Stomach (tissue), 8 donors: ENCODE measurements at regions not wholly inside any gene's neighbourhood (a gene's known extent, or its start where the extent isn't known, plus 50 kb on each side); places are given as distances from the start of the nearest gene placed in this dataset.

Experiments
- DNase-seq, 2 donors: peaks; one replicate each; pipeline versions ENCODE4 v3.0.0 to v3.0.0-alpha.2; 2013 to 2019
- H3K27ac ChIP-seq, 5 donors: fragments of 200-600 bp in 4 of 5; sonication (generic) in 4 of 5; one replicate each; pipeline ENCODE4 v1.5.1; 2013 to 2019; ENCODE audit warnings: mild to moderate bottlenecking in 1 of 5, moderate library complexity in 1 of 5
- H3K27me3 ChIP-seq, 3 donors: fragments of 200-600 bp; sonication (generic); one replicate each; pipeline ENCODE4 v1.5.1; 2017 to 2019; ENCODE audit warnings: mixed run types in 1 of 3
- H3K36me3 ChIP-seq, 4 donors: fragments of 200-600 bp; sonication (generic); 1 replicate in 3 of 4; 2 replicates in 1 of 4; pipeline ENCODE4 v1.5.1; 2016 to 2019
- H3K4me1 ChIP-seq, 4 donors: fragments of 200-600 bp; sonication (generic); one replicate each; pipeline ENCODE4 v1.5.1; 2016 to 2019
- H3K4me3 ChIP-seq, 4 donors: fragments of 200-600 bp; sonication (generic) in 3 of 4; one replicate each; pipeline ENCODE4 v1.5.1; 2016 to 2019; ENCODE audit warnings: mild to moderate bottlenecking in 1 of 4
- H3K9me3 ChIP-seq, 4 donors: fragments of 200-600 bp; sonication (generic); one replicate each; pipeline ENCODE4 v1.5.1; 2016 to 2019
- CTCF ChIP-seq, 7 experiments: fragments of 450-650 bp in 4 of 7; fragments of 200-600 bp in 3 of 7; sonication (generic) in 3 of 7; IDR thresholded peaks; one replicate each; pipeline ENCODE4 v1.5.1; 2016 to 2019; ENCODE audit warnings: antibody characterized with exemption in 7 of 7, control low read depth in 2 of 7, mild to moderate bottlenecking in 1 of 7
- EP300 ChIP-seq: sonication (generic); formaldehyde crosslinking; IDR thresholded peaks from one replicate; pipeline ENCODE4 v1.6.1; 2017; ENCODE audit warnings: antibody characterized with exemption
- POLR2A ChIP-seq, 4 donors: fragments of 450-650 bp; IDR thresholded peaks; one replicate each; pipeline ENCODE4 v1.6.1; 2016; ENCODE audit warnings: antibody characterized with exemption in 4 of 4, control low read depth in 2 of 4, mild to moderate bottlenecking in 1 of 4, moderate library complexity in 1 of 4
- POLR2AphosphoS5 ChIP-seq, 3 donors: sonication (generic); formaldehyde crosslinking; IDR thresholded peaks; one replicate each; pipeline ENCODE4 v1.6.1; 2016; ENCODE audit warnings: antibody characterized with exemption in 3 of 3
- WGBS, 5 donors: extraction: QIAGEN DNeasy Blood & Tissue Kit in 3 of 5; methylation state at CpG; one replicate each; pipeline versions ENCODE4 v1.1.5 to v1.1.7; 2013 to 2018; 5-methylcytosine and 5-hydroxymethylcytosine counted together
- intact Hi-C: fragments of 100-400 bp; cut with DNase I; formaldehyde crosslinking; loops from one replicate; pipeline ENCODE4 v1.15.1; 2023; ENCODE audit warnings: low total_unique reads
- donor health status: healthy with polysubstance abuse.
- donor health status: Bipolar disorder and iron deficiency.
- donor health status: healthy.

GRCh38 chr11:22567759-22568158 is 57.9 kb downstream of the FANCF start:
- TF ChIP-seq POLR2AphosphoS5 (IDR thresholded peaks at IDR 0.05) = no peak
- no peak for TF ChIP-seq CTCF (IDR thresholded peaks at IDR 0.05)
- no peak for TF ChIP-seq POLR2A (IDR thresholded peaks at IDR 0.05)
- TF ChIP-seq EP300 = no peak
- Histone ChIP-seq H3K36me3 (no peaks in the 10 kb centered on the region), H3K4me3 (no peak overlapping the region), H3K27ac (no peak overlapping the region), H3K4me1 (no peaks in the 10 kb centered on the region), H3K27me3 (peaks cover 0 to 12% (median 0%) of the 10 kb centered on the region in 3 donors), H3K9me3 (peaks cover 0 to 6% (median 0%) of the 10 kb centered on the region in 4 donors)
- no peak for DNase-seq
- WGBS, 5 donors = 86 to 100% (median 100%) methylated on average over 1 of the region's 1 CpG
- intact Hi-C loops = no loop called here

- TF ChIP-seq EP300 = no peak
- TF ChIP-seq POLR2AphosphoS5 (IDR thresholded peaks at IDR 0.05) = no peak
- DNase-seq = no peak
- H3K36me3 ChIP-seq = no peaks in the 10 kb centered on the region
- intact Hi-C loops = no loop called here
- H3K4me1 ChIP-seq = no peaks in the 10 kb centered on the region
- H3K27ac ChIP-seq = no peak overlapping the region
- peaks cover 0 to 6% (median 0%) of the 10 kb centered on the region in 4 donors for H3K9me3 ChIP-seq
- peaks cover 0 to 12% (median 0%) of the 10 kb centered on the region in 3 donors for H3K27me3 ChIP-seq
- 26 to 60% (median 49%) methylated on average over 2 of the region's 2 CpGs for WGBS, 5 donors
- no peak overlapping the region for H3K4me3 ChIP-seq
Measured at GRCh38 chr11:22566293-22566692, 59.3 kb downstream of the FANCF start.

GRCh38 chr11:22561283-22561682 is 64.3 kb downstream of the FANCF start:
- intact Hi-C loops = no loop called here
- no peak for DNase-seq
- no peaks in the 10 kb centered on the region for H3K27me3 ChIP-seq
- H3K36me3 ChIP-seq = no peaks in the 10 kb centered on the region
- TF ChIP-seq POLR2A (IDR thresholded peaks at IDR 0.05) = no peak
- no peak for TF ChIP-seq EP300
- TF ChIP-seq POLR2AphosphoS5 (IDR thresholded peaks at IDR 0.05) = no peak
- TF ChIP-seq CTCF (IDR thresholded peaks at IDR 0.05) = no peak
- H3K27ac ChIP-seq = no peak overlapping the region
- WGBS, 5 donors = 24 to 70% (median 56%) methylated on average over 2 of the region's 2 CpGs
- no peak overlapping the region for H3K4me3 ChIP-seq
- peaks cover 0 to 6% (median 0%) of the 10 kb centered on the region in 4 donors for H3K9me3 ChIP-seq
- no peaks in the 10 kb centered on the region for H3K4me1 ChIP-seq

GRCh38 chr11:22559416-22559815 is 66.2 kb downstream of the FANCF start:
- no peak overlapping the region for H3K4me3 ChIP-seq
- no peaks in the 10 kb centered on the region for H3K27me3 ChIP-seq
- no peak overlapping the region for H3K27ac ChIP-seq
- TF ChIP-seq EP300 = no peak
- TF ChIP-seq POLR2A (IDR thresholded peaks at IDR 0.05) = no peak
- TF ChIP-seq POLR2AphosphoS5 (IDR thresholded peaks at IDR 0.05) = no peak
- no peak for TF ChIP-seq CTCF (IDR thresholded peaks at IDR 0.05)
- intact Hi-C loops = no loop called here
- H3K4me1 ChIP-seq = no peaks in the 10 kb centered on the region
- no peak for DNase-seq
- peaks cover 0 to 5% (median 0%) of the 10 kb centered on the region in 4 donors for H3K9me3 ChIP-seq
- WGBS, 5 donors = 51 to 69% (median 57%) methylated on average over 2 of the region's 2 CpGs
- no peaks in the 10 kb centered on the region for H3K36me3 ChIP-seq

GRCh38 chr11:22558664-22559063 is 67.0 kb downstream of the FANCF start:
- intact Hi-C loops = no loop called here
- no peak for TF ChIP-seq POLR2AphosphoS5 (IDR thresholded peaks at IDR 0.05)
- TF ChIP-seq CTCF (IDR thresholded peaks at IDR 0.05) = no peak
- no peak for TF ChIP-seq POLR2A (IDR thresholded peaks at IDR 0.05)
- TF ChIP-seq EP300 = no peak
- Histone ChIP-seq H3K27ac (no peak overlapping the region), H3K9me3 (no peaks in the 10 kb centered on the region), H3K4me3 (no peak overlapping the region), H3K4me1 (no peaks in the 10 kb centered on the region), H3K27me3 (no peaks in the 10 kb centered on the region), H3K36me3 (no peaks in the 10 kb centered on the region)
- WGBS, 5 donors = 48 to 68% (median 58%) methylated on average over 4 of the region's 4 CpGs
- peak in 1 of 2 donors; percentile 54 for DNase-seq
